Fibroblast of lung (primary cell): ENCODE measurements at regions not wholly inside any gene's neighbourhood (a gene's known extent, or its start where the extent isn't known, plus 50 kb on each side); places are given as distances from the start of the nearest gene placed in this dataset.

ENCODE experiments used
- DNase-seq, 2 donors: peaks; one replicate each; pipeline versions ENCODE4 v3.0.0 to v3.0.0-alpha.2; 2010; ENCODE audit warnings: low read depth in 2 of 2
- H2AFZ ChIP-seq: 2 replicates; pipeline ENCODE4 v1.5.1; 2012; ENCODE audit warnings: low read length, control low read depth, inconsistent platforms
- H3K27ac ChIP-seq: 2 replicates; pipeline ENCODE4 v1.5.1; 2011; ENCODE audit warnings: low read length, control low read depth; ENCODE audit not compliant: insufficient read depth
- H3K27me3 ChIP-seq: 2 replicates; pipeline ENCODE4 v1.5.1; 2011; ENCODE audit warnings: mild to moderate bottlenecking, low read length; ENCODE audit not compliant: control insufficient read depth, insufficient read depth
- H3K36me3 ChIP-seq: 2 replicates; pipeline ENCODE4 v1.5.1; 2011; ENCODE audit warnings: low read length; ENCODE audit not compliant: control insufficient read depth, insufficient read depth
- H3K4me1 ChIP-seq: 2 replicates; pipeline ENCODE4 v1.5.1; 2011; ENCODE audit warnings: low read length; ENCODE audit not compliant: control insufficient read depth, insufficient read depth; ENCODE audit errors: extremely low read depth
- H3K4me2 ChIP-seq: 2 replicates; pipeline ENCODE4 v1.5.1; 2011; ENCODE audit warnings: low read length, control low read depth; ENCODE audit not compliant: insufficient read depth; ENCODE audit errors: extremely low read depth
- H3K4me3 ChIP-seq, 4 experiments: fragments of 200-600 bp in 1 of 4; sonication (generic) in 1 of 4; replicated peaks in 1 of 4; 2 replicates each; pipeline ENCODE4 v1.5.1; 2011 to 2016; ENCODE audit warnings: low read length in 4 of 4, low read depth in 3 of 4, mild to moderate bottlenecking in 3 of 4, control low read depth in 2 of 4, inconsistent platforms in 1 of 4, mixed read lengths in 1 of 4; ENCODE audit not compliant: insufficient read depth in 1 of 4; ENCODE audit errors: control extremely low read depth in 1 of 4
- H3K79me2 ChIP-seq: 2 replicates; pipeline ENCODE4 v1.5.1; 2012; ENCODE audit warnings: mild to moderate bottlenecking, low read length, inconsistent platforms; ENCODE audit not compliant: control insufficient read depth, insufficient read depth
- H3K9ac ChIP-seq: 2 replicates; pipeline ENCODE4 v1.5.1; 2011; ENCODE audit warnings: mild to moderate bottlenecking, low read length, control low read depth; ENCODE audit not compliant: insufficient read depth
- H3K9me3 ChIP-seq: 2 replicates; pipeline ENCODE4 v1.5.1; 2012; ENCODE audit warnings: low read depth, low read length; ENCODE audit not compliant: control insufficient read depth, insufficient read depth
- H4K20me1 ChIP-seq: 2 replicates; pipeline ENCODE4 v1.5.1; 2011; ENCODE audit warnings: low read length; ENCODE audit not compliant: control insufficient read depth, insufficient read depth; ENCODE audit errors: extremely low read depth
- CTCF ChIP-seq, 2 donors: IDR thresholded peaks in 1 of 2; conservative IDR thresholded peaks in 1 of 2; 1 replicate in 1 of 2; 2 replicates in 1 of 2; pipeline ENCODE4 v1.5.1; 2011 to 2012; ENCODE audit warnings: low read length in 2 of 2, control low read depth in 1 of 2, inconsistent platforms in 1 of 2, low read depth in 1 of 2, mild to moderate bottlenecking in 1 of 2
- EZH2 ChIP-seq: IDR thresholded peaks from 2 replicates; pipeline ENCODE4 v1.5.1; 2012; ENCODE audit warnings: low read length, control low read depth, mild to moderate bottlenecking; ENCODE audit errors: missing control alignments

DNA sequence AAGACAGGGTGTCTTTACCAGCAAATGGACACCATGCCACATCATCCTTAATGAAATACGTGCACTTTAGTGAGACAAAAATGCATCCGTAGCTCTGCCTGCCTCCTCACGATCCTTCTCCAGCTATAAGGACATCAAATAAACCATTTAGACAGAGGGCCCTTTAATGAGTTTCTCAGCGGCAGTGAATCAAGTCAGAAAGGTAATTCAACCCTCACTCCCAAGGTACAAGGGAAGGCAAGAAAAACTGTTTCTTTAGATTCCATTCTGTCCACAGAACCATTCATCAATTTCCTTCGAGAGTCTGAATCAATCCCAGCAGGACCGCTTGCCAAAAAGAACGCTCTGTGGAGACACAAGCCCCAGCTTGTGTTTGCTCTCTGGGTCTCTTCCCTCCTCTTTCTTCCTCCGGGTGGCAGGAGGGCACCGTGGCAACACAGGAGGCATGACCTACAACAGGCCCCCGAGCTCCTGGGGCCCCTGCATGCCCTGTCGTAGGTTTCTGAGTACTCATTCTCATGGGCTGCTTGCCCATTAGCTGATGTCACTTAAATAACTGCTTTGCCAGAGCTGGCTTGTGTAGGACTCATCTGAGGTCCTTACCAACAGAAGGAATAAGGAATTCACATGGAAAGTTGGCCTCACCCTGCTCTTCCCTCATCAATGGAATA is 297.8 kb upstream of the PRKCQ start:
- H3K9me3 ChIP-seq = no peaks in the 10 kb centered on the region
- no peaks in the 10 kb centered on the region for H3K4me1 ChIP-seq
- no peak overlapping the region for H2AFZ ChIP-seq
- H4K20me1 ChIP-seq = no peaks in the 10 kb centered on the region
- DNase-seq = peak; percentile 32 to 35
- H3K4me3 ChIP-seq = no peak overlapping the region
- peaks cover 6% of the 10 kb centered on the region for H3K27me3 ChIP-seq
- H3K79me2 ChIP-seq = no peaks in the 10 kb centered on the region
- no peaks in the 10 kb centered on the region for H3K36me3 ChIP-seq
- TF ChIP-seq EZH2 (no peak), CTCF (conservative IDR thresholded peaks at IDR 0.05 in 1 of 2, IDR thresholded peaks at IDR 0.05 in 1 of 2; ENCODE audit: low read depth in 1 of 2, low read length in 2 of 2) (no peak)
- no peak overlapping the region for H3K9ac ChIP-seq
- no peak overlapping the region for H3K4me2 ChIP-seq
- no peak overlapping the region for H3K27ac ChIP-seq

DNA sequence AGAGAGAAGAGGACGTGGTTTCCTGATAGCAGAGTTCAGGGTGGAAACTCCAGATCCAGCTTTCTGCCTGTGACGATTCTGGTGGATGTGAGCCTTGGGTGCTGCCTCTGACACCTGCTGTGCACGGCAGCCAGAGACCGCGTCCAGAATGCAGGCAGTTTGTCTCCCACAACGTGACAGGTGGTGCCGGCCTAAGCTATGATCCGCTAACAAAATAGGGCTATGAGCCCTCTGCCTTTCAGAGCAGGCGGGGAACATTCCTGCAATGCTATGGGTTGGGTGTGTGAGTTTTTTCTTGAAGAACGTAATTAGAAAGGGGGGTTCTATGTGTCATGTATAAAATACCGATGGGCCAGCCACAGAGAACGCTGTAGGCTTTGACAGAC is 297.3 kb upstream of the PRKCQ start:
- Histone ChIP-seq H3K4me3 (no peak overlapping the region), H3K36me3 (no peaks in the 10 kb centered on the region), H3K79me2 (no peaks in the 10 kb centered on the region), H3K9me3 (no peaks in the 10 kb centered on the region), H4K20me1 (no peaks in the 10 kb centered on the region), H3K27ac (no peak overlapping the region), H3K4me1 (no peaks in the 10 kb centered on the region), H3K4me2 (no peak overlapping the region), H3K9ac (no peak overlapping the region), H2AFZ (no peak overlapping the region), H3K27me3 (peaks cover 6% of the 10 kb centered on the region)
- DNase-seq = no peak
- TF ChIP-seq CTCF (conservative IDR thresholded peaks at IDR 0.05 in 1 of 2, IDR thresholded peaks at IDR 0.05 in 1 of 2; ENCODE audit: low read depth in 1 of 2, low read length in 2 of 2) (no peak), EZH2 (no peak)

DNA sequence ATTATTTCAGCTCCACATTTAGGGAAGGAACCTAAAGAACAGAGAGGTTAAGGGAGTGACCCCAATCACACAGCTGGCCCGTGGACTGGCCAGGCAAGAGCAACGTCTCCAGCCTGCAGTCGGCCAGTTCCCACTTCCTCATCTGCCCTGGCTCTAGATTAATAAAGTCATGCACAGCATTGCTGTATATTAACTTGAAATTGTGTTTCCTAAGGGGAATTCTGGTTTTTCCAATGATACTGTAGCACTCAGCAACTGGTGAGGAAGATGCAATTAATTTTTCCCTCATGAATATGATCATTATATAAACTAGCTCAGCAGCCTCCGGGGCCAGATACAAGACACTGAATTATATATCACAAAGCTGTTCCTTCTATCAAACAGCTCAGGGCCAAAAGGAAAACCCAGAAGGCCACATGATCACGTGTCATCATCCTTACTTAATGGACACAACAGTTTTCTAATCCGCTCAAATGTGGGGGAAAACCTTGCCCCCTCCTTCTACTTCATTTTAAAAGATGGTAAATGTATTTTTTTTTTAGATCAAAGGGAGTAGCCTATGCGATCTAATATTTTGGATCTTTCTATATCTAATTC is 295.3 kb upstream of the PRKCQ start:
- H3K4me3 ChIP-seq = no peak overlapping the region
- TF ChIP-seq CTCF (conservative IDR thresholded peaks at IDR 0.05 in 1 of 2, IDR thresholded peaks at IDR 0.05 in 1 of 2; ENCODE audit: low read depth in 1 of 2, low read length in 2 of 2) (no peak), EZH2 (no peak)
- H3K9me3 ChIP-seq = no peaks in the 10 kb centered on the region
- no peaks in the 10 kb centered on the region for H3K4me1 ChIP-seq
- no peak overlapping the region for H2AFZ ChIP-seq
- H3K79me2 ChIP-seq = no peaks in the 10 kb centered on the region
- H4K20me1 ChIP-seq = no peaks in the 10 kb centered on the region
- H3K9ac ChIP-seq = no peak overlapping the region
- H3K4me2 ChIP-seq = no peak overlapping the region
- no peak for DNase-seq
- no peak overlapping the region for H3K27ac ChIP-seq
- H3K27me3 ChIP-seq = peaks cover 6% of the 10 kb centered on the region
- no peaks in the 10 kb centered on the region for H3K36me3 ChIP-seq
